VCaP (cell line): ENCODE measurements at regions not wholly inside any gene's neighbourhood (a gene's known extent, or its start where the extent isn't known, plus 50 kb on each side); places are given as distances from the start of the nearest gene placed in this dataset.

ENCODE experiments used
- H3K27ac ChIP-seq: fragments of 450-650 bp; 2 replicates; pipeline ENCODE4 v1.5.1; 2017
- CTCF ChIP-seq: fragments of 450-650 bp; conservative IDR thresholded peaks from 2 replicates; pipeline ENCODE4 v1.5.1; 2017; ENCODE audit warnings: mild to moderate bottlenecking, moderate library complexity

DNA sequence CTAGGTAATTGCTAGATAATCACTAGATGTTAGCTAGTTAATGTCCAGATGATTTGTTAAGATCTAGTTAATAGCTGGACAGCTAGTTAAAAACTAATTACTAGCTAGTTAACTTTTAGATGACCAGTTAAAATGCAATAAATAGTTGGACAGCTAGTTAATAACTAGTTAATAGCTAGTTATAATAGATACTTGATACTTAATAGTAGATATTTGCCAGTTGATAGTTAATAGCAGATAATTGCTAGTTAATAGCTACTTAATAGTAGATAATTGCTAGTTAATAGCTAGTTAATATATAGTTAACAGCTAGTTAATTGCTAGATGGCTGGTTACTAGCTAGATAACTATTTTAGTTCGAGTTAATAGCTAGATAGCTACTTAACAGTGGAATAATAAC, 631.4 kb upstream of the CT83 start:
- TF ChIP-seq CTCF = no peak
- no peak overlapping the region for H3K27ac ChIP-seq

- no peak for TF ChIP-seq CTCF
- H3K27ac ChIP-seq = no peak overlapping the region
These were observed 630.5 kb upstream of the CT83 start for GRCh38 chrX:117093319-117093718.

- no peak for TF ChIP-seq CTCF
- no peak overlapping the region for H3K27ac ChIP-seq
These were observed 629.9 kb upstream of the CT83 start for GRCh38 chrX:117092641-117093040.

DNA sequence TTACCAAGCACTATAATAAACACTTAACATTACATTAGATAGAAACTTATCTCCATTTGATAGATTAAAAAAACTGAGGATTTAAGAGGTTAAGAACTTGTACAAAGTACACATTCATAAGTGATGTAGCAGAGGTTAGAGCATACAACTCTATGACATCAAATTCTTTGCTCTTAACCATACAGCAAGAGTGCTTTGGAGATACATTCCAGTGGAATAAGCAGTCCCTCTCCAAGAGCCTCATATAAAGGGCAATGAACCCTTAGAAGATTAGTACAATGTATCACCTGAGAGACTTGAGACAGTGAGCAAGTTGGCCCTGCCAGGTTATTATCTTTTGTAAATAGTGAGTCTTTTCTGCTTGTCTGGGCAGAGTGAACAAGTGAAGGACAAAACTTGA, 600.4 kb upstream of the CT83 start:
- TF ChIP-seq CTCF = no peak
- no peak overlapping the region for H3K27ac ChIP-seq

DNA sequence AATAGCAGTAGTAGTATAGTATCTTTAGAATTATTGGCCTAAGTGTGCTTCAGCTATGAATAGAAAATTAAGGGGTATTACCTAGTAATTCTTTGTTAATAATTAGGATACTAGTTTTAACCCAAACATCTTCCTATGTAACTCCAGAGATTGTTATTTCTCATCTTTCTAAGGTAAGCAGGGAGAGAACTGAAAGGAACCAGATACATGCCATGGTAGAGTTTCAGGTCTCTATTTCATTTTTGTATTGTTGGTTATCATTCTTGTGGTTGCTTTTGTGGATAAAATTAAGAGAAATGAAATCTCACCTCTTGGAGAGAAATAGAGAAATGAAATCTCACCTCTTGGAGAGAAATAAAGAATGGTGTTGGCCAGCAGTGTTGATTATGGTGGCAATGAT, 597.1 kb upstream of the CT83 start:
- TF ChIP-seq CTCF = no peak
- no peak overlapping the region for H3K27ac ChIP-seq

GRCh38 chrX:117053260-117053659, 590.5 kb upstream of the CT83 start:
- H3K27ac ChIP-seq = no peak overlapping the region
- TF ChIP-seq CTCF = no peak

DNA sequence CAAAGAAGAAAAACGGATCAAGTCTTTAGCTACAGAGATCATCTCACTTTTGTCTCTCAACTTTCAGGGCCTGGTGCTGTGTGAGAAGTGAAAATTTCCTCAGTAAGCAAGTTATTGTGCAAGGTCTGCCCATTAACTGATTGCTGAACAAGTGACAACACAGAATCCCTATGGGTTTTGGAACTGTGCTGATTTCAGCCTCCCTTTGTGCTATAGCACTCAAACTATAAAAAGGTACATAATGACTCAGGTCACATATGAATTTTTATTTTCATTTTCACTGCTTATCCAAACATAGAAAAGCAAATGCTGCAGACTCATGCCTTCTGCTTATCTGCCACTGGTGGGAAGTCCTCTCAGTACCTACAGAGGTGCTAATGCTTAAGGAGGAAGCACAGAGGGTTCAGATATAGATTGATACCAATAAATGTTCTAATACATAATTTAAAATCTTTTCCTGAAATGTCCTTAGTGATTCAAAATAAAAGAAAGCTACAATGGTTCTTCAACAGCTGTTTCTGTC, 576.2 kb upstream of the CT83 start:
- TF ChIP-seq CTCF = no peak
- no peak overlapping the region for H3K27ac ChIP-seq

DNA sequence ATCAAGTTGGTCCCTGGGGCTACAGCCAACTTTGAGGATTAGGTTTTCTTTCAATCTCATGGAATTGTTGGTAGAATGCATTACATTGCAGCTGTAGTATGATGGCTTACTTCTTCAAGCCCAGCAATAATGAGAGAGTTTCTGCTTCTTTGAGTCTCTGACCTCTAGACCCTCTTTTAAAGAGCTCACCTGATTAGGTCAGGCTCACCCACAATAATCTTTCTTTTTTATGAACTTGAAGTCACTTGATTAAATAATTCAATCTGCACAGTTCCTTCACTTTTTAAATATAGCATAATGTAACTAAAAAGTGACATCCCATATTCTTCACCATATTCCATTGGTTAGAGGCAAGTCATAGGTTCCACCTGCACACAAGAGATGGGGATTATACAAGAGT, 547.5 kb upstream of the CT83 start:
- TF ChIP-seq CTCF = no peak
- H3K27ac ChIP-seq = no peak overlapping the region
